OCI-LY3 (cell line): ENCODE measurements at regions not wholly inside any gene's neighbourhood (a gene's known extent, or its start where the extent isn't known, plus 50 kb on each side); places are given as distances from the start of the nearest gene placed in this dataset.

Experiments used
- CTCF ChIP-seq: fragments of 200-600, 300-600 bp; sonication (generic); IDR thresholded peaks from 2 replicates; pipeline ENCODE4 v1.5.1; 2014; ENCODE audit warnings: antibody characterized with exemption, low read length, low read depth
- EZH2phosphoT487 ChIP-seq: fragments of 200-600 bp; shearing (Covaris generic); IDR thresholded peaks from 2 replicates; pipeline ENCODE4 v1.6.1; 2018; ENCODE audit warnings: antibody characterized with exemption, mixed run types, low read depth

DNA sequence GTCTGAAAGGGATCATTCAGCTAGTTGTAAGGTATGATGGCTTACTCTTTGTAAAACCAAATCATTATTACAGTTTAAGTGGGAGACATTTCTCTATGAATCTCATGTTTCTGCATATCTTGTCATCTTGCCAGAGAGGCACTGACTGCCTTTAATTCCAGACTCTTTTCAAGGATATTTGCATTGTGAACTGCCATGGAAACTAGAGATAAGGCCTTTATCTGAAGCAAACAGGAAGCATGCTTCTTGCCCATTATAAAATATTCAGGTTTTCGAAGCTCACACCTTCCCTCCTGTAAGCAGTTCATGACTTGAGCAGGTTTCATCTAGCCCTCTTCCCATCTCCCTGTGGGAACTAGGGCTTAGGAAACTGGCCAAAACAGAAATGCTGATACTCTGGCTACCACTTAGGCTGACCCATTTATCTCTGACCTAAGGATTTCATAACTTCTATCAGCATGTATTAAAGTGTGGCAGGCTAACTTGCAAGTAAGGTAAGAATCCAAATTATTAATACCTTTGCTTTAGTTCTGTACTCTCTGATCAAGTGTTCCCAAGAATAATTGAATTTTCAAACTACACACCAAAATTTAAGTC is 326.6 kb upstream of the ALCAM start:
- TF ChIP-seq CTCF (no peak), EZH2phosphoT487 (no peak)
